HEK293 (cell line): ENCODE measurements at regions not wholly inside any gene's neighbourhood (a gene's known extent, or its start where the extent isn't known, plus 50 kb on each side); places are given as distances from the start of the nearest gene placed in this dataset.

ENCODE experiments used
- PRDM1 ChIP-seq: fragments of 450-650 bp; formaldehyde crosslinking; IDR thresholded peaks from 2 replicates; pipeline ENCODE4; 2016; ENCODE audit warnings: missing biosample characterization, missing genetic modification characterization
- SP2 ChIP-seq: fragments of 450-650 bp; formaldehyde crosslinking; IDR thresholded peaks from 2 replicates; pipeline ENCODE4 v1.5.1; 2016; ENCODE audit warnings: missing biosample characterization, missing genetic modification characterization
- ZBTB49 ChIP-seq: fragments of 450-650 bp; formaldehyde crosslinking; IDR thresholded peaks from 2 replicates; pipeline ENCODE4 v1.5.1; 2016; ENCODE audit warnings: missing biosample characterization, missing genetic modification characterization, low read depth
- ZNF169 ChIP-seq: fragments of 450-650 bp; formaldehyde crosslinking; IDR thresholded peaks from 2 replicates; pipeline ENCODE4 v1.5.1; 2016; ENCODE audit warnings: missing biosample characterization, missing genetic modification characterization
- ZNF202 ChIP-seq: fragments of 450-650 bp; formaldehyde crosslinking; IDR thresholded peaks from 2 replicates; pipeline ENCODE4 v1.5.1; 2016; ENCODE audit warnings: missing biosample characterization, missing genetic modification characterization, borderline replicate concordance
- ZNF274 ChIP-seq, 2 experiments: fragments of 200-500 bp in 1 of 2; fragments of 450-650 bp in 1 of 2; sonication (Bioruptor generic) in 1 of 2; formaldehyde crosslinking in 1 of 2; IDR thresholded peaks; 2 replicates each; pipeline versions ENCODE4 v1.5.1 to v1.6.1; 2014 to 2016; ENCODE audit warnings: borderline replicate concordance in 1 of 2, inconsistent platforms in 1 of 2, low read length in 1 of 2, missing biosample characterization in 1 of 2, missing genetic modification characterization in 1 of 2
- ZNF302 ChIP-seq: fragments of 450-650 bp; formaldehyde crosslinking; IDR thresholded peaks from 2 replicates; pipeline ENCODE4 v1.5.1; 2016; ENCODE audit warnings: missing biosample characterization, missing genetic modification characterization, low read depth
- ZNF670 ChIP-seq: fragments of 450-650 bp; formaldehyde crosslinking; IDR thresholded peaks from 2 replicates; pipeline ENCODE4 v1.5.1; 2016; ENCODE audit warnings: missing biosample characterization, missing genetic modification characterization, low read depth
- TF ChIP-seq, protein P1 (sequence below): fragments of 450-650 bp; formaldehyde crosslinking; IDR thresholded peaks from 2 replicates; pipeline ENCODE4 v1.5.1; 2016; ENCODE audit warnings: missing biosample characterization, missing genetic modification characterization
- TF ChIP-seq, protein P2 (sequence below): fragments of 450-650 bp; formaldehyde crosslinking; IDR thresholded peaks from 2 replicates; pipeline ENCODE4 v1.5.1; 2016; ENCODE audit warnings: missing biosample characterization, missing genetic modification characterization

DNA sequence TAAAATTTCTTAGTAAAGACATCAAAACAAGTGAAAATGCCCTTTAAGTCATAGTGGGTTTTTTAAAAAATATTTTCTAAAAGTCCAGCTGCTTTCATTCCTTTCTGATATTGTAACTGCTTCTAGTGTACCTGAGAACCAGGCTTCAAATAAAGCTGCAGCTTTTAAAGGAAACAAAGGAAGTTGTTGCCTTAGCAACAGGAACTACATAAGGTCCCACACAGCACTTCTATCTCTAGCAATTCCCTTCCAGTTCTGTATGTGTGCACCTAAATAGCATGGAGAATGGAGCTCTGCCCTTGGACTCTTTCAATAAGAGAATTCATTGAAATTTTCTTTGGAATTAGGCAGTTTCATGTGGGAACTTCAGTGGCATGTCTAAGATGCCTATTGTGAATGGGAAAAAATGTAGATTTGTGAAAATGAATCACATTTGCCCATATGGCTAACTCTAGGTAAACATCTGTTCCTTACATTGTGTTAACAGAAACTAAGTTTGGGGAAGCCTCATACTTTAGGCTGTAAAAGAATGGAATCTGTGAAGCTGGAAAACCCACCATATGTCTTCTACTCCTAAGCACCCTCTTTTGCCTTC is 206.4 kb downstream of the KIF2B start:
- TF ChIP-seq, protein P1, sequence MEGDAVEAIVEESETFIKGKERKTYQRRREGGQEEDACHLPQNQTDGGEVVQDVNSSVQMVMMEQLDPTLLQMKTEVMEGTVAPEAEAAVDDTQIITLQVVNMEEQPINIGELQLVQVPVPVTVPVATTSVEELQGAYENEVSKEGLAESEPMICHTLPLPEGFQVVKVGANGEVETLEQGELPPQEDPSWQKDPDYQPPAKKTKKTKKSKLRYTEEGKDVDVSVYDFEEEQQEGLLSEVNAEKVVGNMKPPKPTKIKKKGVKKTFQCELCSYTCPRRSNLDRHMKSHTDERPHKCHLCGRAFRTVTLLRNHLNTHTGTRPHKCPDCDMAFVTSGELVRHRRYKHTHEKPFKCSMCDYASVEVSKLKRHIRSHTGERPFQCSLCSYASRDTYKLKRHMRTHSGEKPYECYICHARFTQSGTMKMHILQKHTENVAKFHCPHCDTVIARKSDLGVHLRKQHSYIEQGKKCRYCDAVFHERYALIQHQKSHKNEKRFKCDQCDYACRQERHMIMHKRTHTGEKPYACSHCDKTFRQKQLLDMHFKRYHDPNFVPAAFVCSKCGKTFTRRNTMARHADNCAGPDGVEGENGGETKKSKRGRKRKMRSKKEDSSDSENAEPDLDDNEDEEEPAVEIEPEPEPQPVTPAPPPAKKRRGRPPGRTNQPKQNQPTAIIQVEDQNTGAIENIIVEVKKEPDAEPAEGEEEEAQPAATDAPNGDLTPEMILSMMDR, result no peak
- TF ChIP-seq ZBTB49 (tag by site-specific recombination), result no peak
- no peak for TF ChIP-seq ZNF670
- no peak for TF ChIP-seq ZNF202 (tag by site-specific recombination)
- TF ChIP-seq, protein P2, sequence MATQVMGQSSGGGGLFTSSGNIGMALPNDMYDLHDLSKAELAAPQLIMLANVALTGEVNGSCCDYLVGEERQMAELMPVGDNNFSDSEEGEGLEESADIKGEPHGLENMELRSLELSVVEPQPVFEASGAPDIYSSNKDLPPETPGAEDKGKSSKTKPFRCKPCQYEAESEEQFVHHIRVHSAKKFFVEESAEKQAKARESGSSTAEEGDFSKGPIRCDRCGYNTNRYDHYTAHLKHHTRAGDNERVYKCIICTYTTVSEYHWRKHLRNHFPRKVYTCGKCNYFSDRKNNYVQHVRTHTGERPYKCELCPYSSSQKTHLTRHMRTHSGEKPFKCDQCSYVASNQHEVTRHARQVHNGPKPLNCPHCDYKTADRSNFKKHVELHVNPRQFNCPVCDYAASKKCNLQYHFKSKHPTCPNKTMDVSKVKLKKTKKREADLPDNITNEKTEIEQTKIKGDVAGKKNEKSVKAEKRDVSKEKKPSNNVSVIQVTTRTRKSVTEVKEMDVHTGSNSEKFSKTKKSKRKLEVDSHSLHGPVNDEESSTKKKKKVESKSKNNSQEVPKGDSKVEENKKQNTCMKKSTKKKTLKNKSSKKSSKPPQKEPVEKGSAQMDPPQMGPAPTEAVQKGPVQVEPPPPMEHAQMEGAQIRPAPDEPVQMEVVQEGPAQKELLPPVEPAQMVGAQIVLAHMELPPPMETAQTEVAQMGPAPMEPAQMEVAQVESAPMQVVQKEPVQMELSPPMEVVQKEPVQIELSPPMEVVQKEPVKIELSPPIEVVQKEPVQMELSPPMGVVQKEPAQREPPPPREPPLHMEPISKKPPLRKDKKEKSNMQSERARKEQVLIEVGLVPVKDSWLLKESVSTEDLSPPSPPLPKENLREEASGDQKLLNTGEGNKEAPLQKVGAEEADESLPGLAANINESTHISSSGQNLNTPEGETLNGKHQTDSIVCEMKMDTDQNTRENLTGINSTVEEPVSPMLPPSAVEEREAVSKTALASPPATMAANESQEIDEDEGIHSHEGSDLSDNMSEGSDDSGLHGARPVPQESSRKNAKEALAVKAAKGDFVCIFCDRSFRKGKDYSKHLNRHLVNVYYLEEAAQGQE (tag by site-specific recombination), result no peak
- TF ChIP-seq PRDM1 (tag by site-specific recombination), result no peak
- no peak for TF ChIP-seq ZNF302
- TF ChIP-seq SP2 (tag by site-specific recombination), result no peak
- no peak for TF ChIP-seq ZNF169
- no peak for TF ChIP-seq ZNF274 (IDR thresholded peaks at IDR 0.05; ENCODE audit: low read length)
- no peak for TF ChIP-seq ZNF274 (tag by site-specific recombination; IDR thresholded peaks at IDR 0.05; ENCODE audit: borderline replicate concordance)
